ENCODE measurements at regions not wholly inside any gene's neighbourhood (a gene's known extent, or its start where the extent isn't known, plus 50 kb on each side); places are given as distances from the start of the nearest gene placed in this dataset.

- no peak overlapping the region for H3K4me3 ChIP-seq
- ATAC-seq (no peak), DNase-seq (no peak)
- intact Hi-C loops (cut with DNase I), result no loop called here
- H3K27me3 ChIP-seq, result peaks cover 29% of the 10 kb centered on the region
- TF ChIP-seq, protein P1, sequence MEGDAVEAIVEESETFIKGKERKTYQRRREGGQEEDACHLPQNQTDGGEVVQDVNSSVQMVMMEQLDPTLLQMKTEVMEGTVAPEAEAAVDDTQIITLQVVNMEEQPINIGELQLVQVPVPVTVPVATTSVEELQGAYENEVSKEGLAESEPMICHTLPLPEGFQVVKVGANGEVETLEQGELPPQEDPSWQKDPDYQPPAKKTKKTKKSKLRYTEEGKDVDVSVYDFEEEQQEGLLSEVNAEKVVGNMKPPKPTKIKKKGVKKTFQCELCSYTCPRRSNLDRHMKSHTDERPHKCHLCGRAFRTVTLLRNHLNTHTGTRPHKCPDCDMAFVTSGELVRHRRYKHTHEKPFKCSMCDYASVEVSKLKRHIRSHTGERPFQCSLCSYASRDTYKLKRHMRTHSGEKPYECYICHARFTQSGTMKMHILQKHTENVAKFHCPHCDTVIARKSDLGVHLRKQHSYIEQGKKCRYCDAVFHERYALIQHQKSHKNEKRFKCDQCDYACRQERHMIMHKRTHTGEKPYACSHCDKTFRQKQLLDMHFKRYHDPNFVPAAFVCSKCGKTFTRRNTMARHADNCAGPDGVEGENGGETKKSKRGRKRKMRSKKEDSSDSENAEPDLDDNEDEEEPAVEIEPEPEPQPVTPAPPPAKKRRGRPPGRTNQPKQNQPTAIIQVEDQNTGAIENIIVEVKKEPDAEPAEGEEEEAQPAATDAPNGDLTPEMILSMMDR (IDR thresholded peaks at IDR 0.05), result no peak
- no peaks in the 10 kb centered on the region for H3K9me3 ChIP-seq
- H3K36me3 ChIP-seq, result no peaks in the 10 kb centered on the region
- H3K4me1 ChIP-seq, result no peaks in the 10 kb centered on the region
- H3K27ac ChIP-seq, result no peak overlapping the region
Observed at GRCh38 chr1:4530166-4530785, 124.1 kb upstream of the AJAP1 start.

GRCh38 chr1:4531842-4532241, 122.6 kb upstream of the AJAP1 start:
- Histone ChIP-seq H3K27ac (no peak overlapping the region), H3K4me1 (no peaks in the 10 kb centered on the region), H3K27me3 (peaks cover 29% of the 10 kb centered on the region), H3K4me3 (no peak overlapping the region), H3K36me3 (no peaks in the 10 kb centered on the region), H3K9me3 (no peaks in the 10 kb centered on the region)
- TF ChIP-seq, protein P1 (IDR thresholded peaks at IDR 0.05), result no peak
- DNase-seq, result no peak
- no peak for ATAC-seq
- intact Hi-C loops (cut with DNase I), result no loop called here

- no peak for DNase-seq
- H3K4me1 ChIP-seq, result no peaks in the 10 kb centered on the region
- no peaks in the 10 kb centered on the region for H3K36me3 ChIP-seq
- no peak for ATAC-seq
- intact Hi-C loops (cut with DNase I), result no loop called here
- H3K4me3 ChIP-seq, result no peak overlapping the region
- TF ChIP-seq, protein P1 (IDR thresholded peaks at IDR 0.05), result no peak
- H3K9me3 ChIP-seq, result no peaks in the 10 kb centered on the region
- peaks cover 22% of the 10 kb centered on the region for H3K27me3 ChIP-seq
- H3K27ac ChIP-seq, result no peak overlapping the region
Observed at GRCh38 chr1:4532656-4533055, 121.8 kb upstream of the AJAP1 start.

GRCh38 chr1:4546911-4547310, 107.5 kb upstream of the AJAP1 start:
- H3K4me1 ChIP-seq, result no peaks in the 10 kb centered on the region
- no peaks in the 10 kb centered on the region for H3K27me3 ChIP-seq
- DNase-seq, result no peak
- intact Hi-C loops (cut with DNase I), result no loop called here
- no peak overlapping the region for H3K4me3 ChIP-seq
- H3K27ac ChIP-seq, result no peak overlapping the region
- no peak for ATAC-seq
- no peaks in the 10 kb centered on the region for H3K36me3 ChIP-seq
- TF ChIP-seq, protein P1 (IDR thresholded peaks at IDR 0.05), result no peak
- H3K9me3 ChIP-seq, result no peaks in the 10 kb centered on the region

DNA sequence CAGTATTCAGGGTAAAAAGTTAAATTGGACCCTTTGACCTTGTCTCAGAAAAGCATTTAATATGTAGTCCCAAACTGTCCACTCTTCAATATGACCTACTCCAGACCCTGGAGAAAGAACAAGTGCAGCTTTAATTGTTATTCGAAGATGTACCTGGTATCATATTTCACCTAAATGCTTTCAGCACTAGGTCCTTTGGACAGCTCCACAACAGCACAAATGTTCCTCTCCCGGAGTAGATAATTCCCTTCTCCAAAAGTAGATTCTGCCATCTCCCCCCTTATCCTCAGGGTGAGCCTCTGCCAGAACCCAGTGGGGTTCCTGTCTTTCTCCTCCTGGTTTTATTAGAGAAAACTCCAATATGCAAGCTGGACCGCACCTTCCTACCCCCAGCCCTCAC, 104.5 kb upstream of the AJAP1 start:
- H3K27me3 ChIP-seq, result no peaks in the 10 kb centered on the region
- ATAC-seq, result no peak
- no peak for DNase-seq
- TF ChIP-seq, protein P1 (IDR thresholded peaks at IDR 0.05), result no peak
- H3K27ac ChIP-seq, result no peak overlapping the region
- no peaks in the 10 kb centered on the region for H3K9me3 ChIP-seq
- H3K4me1 ChIP-seq, result no peaks in the 10 kb centered on the region
- no peaks in the 10 kb centered on the region for H3K36me3 ChIP-seq
- no peak overlapping the region for H3K4me3 ChIP-seq
- intact Hi-C loops (cut with DNase I), result no loop called here

GRCh38 chr1:4550941-4551340, 103.5 kb upstream of the AJAP1 start:
- Histone ChIP-seq H3K9me3 (no peaks in the 10 kb centered on the region), H3K27me3 (no peaks in the 10 kb centered on the region), H3K4me1 (no peaks in the 10 kb centered on the region), H3K4me3 (no peak overlapping the region), H3K27ac (no peak overlapping the region), H3K36me3 (no peaks in the 10 kb centered on the region)
- DNase-seq, result no peak
- intact Hi-C loops (cut with DNase I), result no loop called here
- TF ChIP-seq, protein P1 (IDR thresholded peaks at IDR 0.05), result no peak
- no peak for ATAC-seq
